ENCODE measurements at regions not wholly inside any gene's neighbourhood (a gene's known extent, or its start where the extent isn't known, plus 50 kb on each side); places are given as distances from the start of the nearest gene placed in this dataset.

DNA sequence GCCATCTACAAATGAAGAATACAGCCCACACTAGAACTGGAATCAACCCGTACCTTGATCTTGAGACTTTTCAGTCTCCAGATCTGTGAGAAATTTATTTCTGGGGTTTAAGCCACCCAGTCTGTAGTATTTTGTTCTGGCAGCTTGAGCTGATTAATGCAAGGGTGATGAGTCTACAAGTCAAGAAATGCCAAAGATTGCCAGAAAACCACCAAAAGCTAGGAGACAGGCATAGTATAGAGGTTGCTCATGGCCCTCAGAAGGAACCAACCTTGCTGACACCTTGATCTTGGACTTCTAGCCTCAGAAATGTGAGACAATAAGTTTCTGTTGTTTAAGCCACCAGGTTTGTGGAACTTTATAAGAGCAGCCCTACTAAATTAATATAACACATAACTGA is 428.2 kb upstream of the KLF12 start:
- intact Hi-C loops (cut with micrococcal nuclease): no loop called here

DNA sequence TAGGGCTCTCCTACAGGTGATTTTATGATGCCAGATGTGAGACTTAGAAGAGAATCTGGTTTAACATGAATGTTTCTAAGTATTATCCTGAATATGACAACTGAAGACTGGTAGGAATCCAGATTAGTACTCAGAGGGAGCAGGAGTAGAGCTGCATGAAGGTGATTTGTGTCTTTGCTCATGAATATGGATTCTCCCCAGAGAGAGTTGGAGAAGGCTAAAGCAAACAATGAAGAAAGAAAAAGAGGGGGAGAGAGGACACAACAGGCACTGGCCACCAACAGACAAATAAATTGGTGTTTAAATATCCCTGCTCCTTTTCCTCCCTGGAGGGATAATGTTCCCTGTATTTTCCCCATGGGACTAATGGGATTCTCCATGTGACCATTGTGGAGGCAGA is 427.0 kb upstream of the KLF12 start:
- H3K27me3 ChIP-seq (ENCODE audit: low read depth): no peaks in the 10 kb centered on the region
- H3K4me3 ChIP-seq: no peak overlapping the region
- TF ChIP-seq, protein P1, sequence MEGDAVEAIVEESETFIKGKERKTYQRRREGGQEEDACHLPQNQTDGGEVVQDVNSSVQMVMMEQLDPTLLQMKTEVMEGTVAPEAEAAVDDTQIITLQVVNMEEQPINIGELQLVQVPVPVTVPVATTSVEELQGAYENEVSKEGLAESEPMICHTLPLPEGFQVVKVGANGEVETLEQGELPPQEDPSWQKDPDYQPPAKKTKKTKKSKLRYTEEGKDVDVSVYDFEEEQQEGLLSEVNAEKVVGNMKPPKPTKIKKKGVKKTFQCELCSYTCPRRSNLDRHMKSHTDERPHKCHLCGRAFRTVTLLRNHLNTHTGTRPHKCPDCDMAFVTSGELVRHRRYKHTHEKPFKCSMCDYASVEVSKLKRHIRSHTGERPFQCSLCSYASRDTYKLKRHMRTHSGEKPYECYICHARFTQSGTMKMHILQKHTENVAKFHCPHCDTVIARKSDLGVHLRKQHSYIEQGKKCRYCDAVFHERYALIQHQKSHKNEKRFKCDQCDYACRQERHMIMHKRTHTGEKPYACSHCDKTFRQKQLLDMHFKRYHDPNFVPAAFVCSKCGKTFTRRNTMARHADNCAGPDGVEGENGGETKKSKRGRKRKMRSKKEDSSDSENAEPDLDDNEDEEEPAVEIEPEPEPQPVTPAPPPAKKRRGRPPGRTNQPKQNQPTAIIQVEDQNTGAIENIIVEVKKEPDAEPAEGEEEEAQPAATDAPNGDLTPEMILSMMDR (IDR thresholded peaks at IDR 0.05; ENCODE audit: borderline replicate concordance): no peak
- no peaks in the 10 kb centered on the region for H3K9me3 ChIP-seq (replicated peaks)
- intact Hi-C loops (cut with micrococcal nuclease): no loop called here
- no peaks in the 10 kb centered on the region for H3K36me3 ChIP-seq
- no peak for DNase-seq
- H3K27ac ChIP-seq (replicated peaks): no peak overlapping the region
- H3K4me1 ChIP-seq: no peaks in the 10 kb centered on the region

More for the DNA sequence above, 428.2 kb upstream of the KLF12 start:
- H3K4me1 ChIP-seq: no peaks in the 10 kb centered on the region
- no peaks in the 10 kb centered on the region for H3K9me3 ChIP-seq (replicated peaks)
- DNase-seq: no peak
- H3K27me3 ChIP-seq (ENCODE audit: low read depth): no peaks in the 10 kb centered on the region
- no peaks in the 10 kb centered on the region for H3K36me3 ChIP-seq
- TF ChIP-seq, protein P1 (IDR thresholded peaks at IDR 0.05; ENCODE audit: borderline replicate concordance): no peak
- H3K27ac ChIP-seq (replicated peaks): no peak overlapping the region
- H3K4me3 ChIP-seq: no peak overlapping the region

DNA sequence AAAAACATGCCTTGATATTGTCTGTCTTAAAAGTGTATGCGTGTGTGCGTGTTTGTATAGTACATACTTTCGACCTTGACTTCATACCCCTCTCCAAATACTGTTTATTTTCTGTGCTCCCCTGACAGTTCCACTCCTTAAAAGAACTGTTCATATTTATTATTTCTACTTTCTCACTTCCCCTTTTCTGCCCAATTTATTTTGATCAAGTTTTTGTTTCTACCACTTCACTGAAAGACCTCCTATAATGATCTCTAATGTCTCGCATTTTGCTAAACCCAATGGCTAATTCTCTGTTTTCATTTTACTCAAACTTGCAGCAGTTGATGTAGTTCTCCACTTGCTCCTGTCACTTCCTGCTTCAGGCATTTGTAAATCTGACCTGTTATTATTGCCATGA is 426.1 kb upstream of the KLF12 start:
- no peak overlapping the region for H3K4me3 ChIP-seq
- no peak overlapping the region for H3K27ac ChIP-seq (replicated peaks)
- no peaks in the 10 kb centered on the region for H3K9me3 ChIP-seq (replicated peaks)
- H3K4me1 ChIP-seq: no peaks in the 10 kb centered on the region
- intact Hi-C loops (cut with micrococcal nuclease): no loop called here
- no peaks in the 10 kb centered on the region for H3K27me3 ChIP-seq (ENCODE audit: low read depth)
- no peak for DNase-seq
- no peaks in the 10 kb centered on the region for H3K36me3 ChIP-seq
- TF ChIP-seq, protein P1 (IDR thresholded peaks at IDR 0.05; ENCODE audit: borderline replicate concordance): no peak

DNA sequence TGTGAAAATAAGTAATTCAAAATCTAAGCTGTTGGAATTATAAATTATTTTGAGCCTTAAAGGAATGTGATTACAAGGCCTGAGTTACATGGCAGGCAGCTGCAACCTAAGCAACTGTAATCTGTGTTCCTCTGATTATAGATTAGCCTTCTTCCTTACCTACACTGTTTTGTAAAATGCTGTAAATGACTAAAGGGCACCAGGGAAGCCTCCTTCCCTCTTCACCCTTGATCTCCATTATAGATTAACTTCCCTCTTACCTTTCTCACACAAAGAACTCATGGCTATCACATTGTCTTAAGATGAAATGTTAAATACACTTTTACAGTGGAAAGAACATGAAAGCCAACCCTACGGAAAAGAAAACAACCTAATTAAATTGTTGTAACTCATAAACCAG is 423.7 kb upstream of the KLF12 start:
- no peak overlapping the region for H3K27ac ChIP-seq (replicated peaks)
- no peaks in the 10 kb centered on the region for H3K4me1 ChIP-seq
- no peaks in the 10 kb centered on the region for H3K36me3 ChIP-seq
- DNase-seq: no peak
- no peaks in the 10 kb centered on the region for H3K9me3 ChIP-seq (replicated peaks)
- TF ChIP-seq, protein P1 (IDR thresholded peaks at IDR 0.05; ENCODE audit: borderline replicate concordance): no peak
- H3K4me3 ChIP-seq: no peak overlapping the region
- intact Hi-C loops (cut with micrococcal nuclease): no loop called here
- no peaks in the 10 kb centered on the region for H3K27me3 ChIP-seq (ENCODE audit: low read depth)

DNA sequence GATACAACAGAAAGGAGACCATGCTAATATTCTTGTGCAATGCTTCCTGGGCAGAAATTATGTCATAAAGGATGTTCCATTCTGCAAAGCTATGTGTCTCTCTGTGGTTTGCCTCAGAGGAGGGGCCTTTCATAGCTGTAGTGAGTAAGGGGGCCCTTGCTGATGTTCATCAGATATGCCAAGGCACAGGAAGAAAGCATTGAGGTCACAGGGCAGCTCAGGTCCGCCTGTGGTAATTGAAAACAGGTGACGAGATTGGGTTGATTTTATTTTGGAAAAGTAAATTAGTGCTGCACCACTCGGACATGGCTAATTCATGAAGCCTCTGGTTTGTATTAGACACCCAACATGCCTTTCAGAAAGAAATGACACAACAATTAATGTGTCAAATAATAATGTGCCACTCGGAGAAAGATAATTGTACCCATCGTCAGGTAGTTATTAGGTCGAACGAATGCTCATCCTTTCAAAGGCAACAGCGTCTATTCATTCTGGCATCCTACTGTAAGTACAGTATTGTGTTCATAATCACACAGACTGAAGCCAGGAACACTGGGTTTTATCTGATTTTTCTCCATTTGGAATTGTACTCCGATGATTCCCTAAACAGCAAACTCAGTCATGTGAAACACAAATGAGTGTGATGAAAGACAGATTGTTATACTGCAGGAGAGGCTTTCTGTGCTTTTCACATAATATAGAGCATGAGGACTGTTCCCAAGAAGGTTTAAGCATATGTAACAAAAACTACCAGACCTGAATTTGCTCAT is 421.6 kb upstream of the KLF12 start:
- intact Hi-C loops (cut with micrococcal nuclease): no loop called here

More for the DNA sequence above, 421.6 kb upstream of the KLF12 start:
- Histone ChIP-seq H3K4me3 (no peak overlapping the region), H3K4me1 (no peaks in the 10 kb centered on the region), H3K27ac (replicated peaks) (no peak overlapping the region), H3K36me3 (no peaks in the 10 kb centered on the region), H3K27me3 (ENCODE audit: low read depth) (no peaks in the 10 kb centered on the region), H3K9me3 (replicated peaks) (no peaks in the 10 kb centered on the region)
- DNase-seq: no peak
- TF ChIP-seq, protein P1 (IDR thresholded peaks at IDR 0.05; ENCODE audit: borderline replicate concordance): no peak
